A549 (cell line): ENCODE measurements at regions not wholly inside any gene's neighbourhood (a gene's known extent, or its start where the extent isn't known, plus 50 kb on each side); places are given as distances from the start of the nearest gene placed in this dataset.

Experiments used
- ATAC-seq, 2 experiments: fragments of 200-7000 bp in 1 of 2; fragments of >200 bp in 1 of 2; cut with Nextera tagmentation in 1 of 2; cut with Tn5 transposase in 1 of 2; 3 replicates each; pipeline versions ENCODE4 v1.8.0 to v1.9.1; 2018 to 2020; ENCODE audit warnings: mild to moderate bottlenecking in 1 of 2, moderate library complexity in 1 of 2
- CTCF ChIA-PET: fragments of 300-600 bp; sonication (Branson Sonifier 250); formaldehyde crosslinking; extraction: SDS; loops from one replicate; lab custom pipeline; 2021; ENCODE audit warnings: antibody characterized with exemption, inconsistent platforms; lab: Yijun Ruan, JAX
- POLR2A ChIA-PET: fragments of 350-600 bp; formaldehyde crosslinking; extraction: SDS; loops from one replicate; lab custom pipeline; 2021; ENCODE audit warnings: antibody characterized with exemption, inconsistent platforms; lab: Yijun Ruan, JAX
- DNase-seq, 2 experiments: peaks; one replicate each; pipeline versions ENCODE4 v3.0.0 to v3.0.0-alpha.2; 2011 to 2016; ENCODE audit warnings: low read depth in 1 of 2, low spot score in 1 of 2
- FAIRE-seq: peaks from 2 replicates; lab custom pipeline; 2011; peaks lifted over from hg19 to GRCh38; lab: Jason Lieb, UNC
- H3K27ac ChIP-seq, 2 experiments: fragments of >200 bp; sonication (Bioruptor Twin); formaldehyde crosslinking; 3 replicates each; pipeline ENCODE4 v1.5.1; 2016 to 2017
- H3K4me1 ChIP-seq: fragments of >200 bp; sonication (Bioruptor Twin); formaldehyde crosslinking; 3 replicates; pipeline ENCODE4 v1.6.1; 2016
- H3K4me2 ChIP-seq: fragments of >200 bp; sonication (Bioruptor Twin); formaldehyde crosslinking; 3 replicates; pipeline ENCODE4 v1.6.1; 2016
- H3K4me3 ChIP-seq: fragments of >200 bp; sonication (Bioruptor Twin); formaldehyde crosslinking; 3 replicates; pipeline ENCODE4 v1.5.1; 2016
- H3K9me3 ChIP-seq: fragments of >200 bp; sonication (Bioruptor Twin); formaldehyde crosslinking; 3 replicates; pipeline ENCODE4 v1.6.1; 2016
- CBX2 ChIP-seq: fragments of 200-600 bp; sonication (generic); IDR thresholded peaks from 2 replicates; pipeline ENCODE4 v1.6.1; 2016; ENCODE audit warnings: low read depth, mild to moderate bottlenecking, borderline replicate concordance
- CHD2 ChIP-seq: fragments of 150-350 bp; IDR thresholded peaks from 2 replicates; pipeline ENCODE4 v1.6.1; 2014; ENCODE audit warnings: low read length; ENCODE audit not compliant: partially characterized antibody
- EHF ChIP-seq: fragments of 250-450 bp; sonication (Bioruptor Pico); IDR thresholded peaks from 2 replicates; pipeline ENCODE4 v1.5.0; 2020; ENCODE audit warnings: mild to moderate bottlenecking
- ESRRA ChIP-seq: fragments of 150-350 bp; IDR thresholded peaks from 2 replicates; pipeline ENCODE4 v1.6.1; 2014; ENCODE audit warnings: mild to moderate bottlenecking, low read length, borderline replicate concordance
- FOSL2 ChIP-seq, 2 experiments: fragments of 450-650 bp in 1 of 2; fragments of >200 bp in 1 of 2; sonication (Bioruptor Twin) in 1 of 2; formaldehyde crosslinking; IDR thresholded peaks; 2 replicates each; pipeline versions ENCODE4 v1.5.0 to v1.6.1; 2016 to 2020; ENCODE audit warnings: mild to moderate bottlenecking in 1 of 2, moderate library complexity in 1 of 2
- GATA3 ChIP-seq: IDR thresholded peaks from 2 replicates; pipeline ENCODE4 v1.6.1; 2012; ENCODE audit warnings: borderline replicate concordance
- HEYL ChIP-seq: fragments of 250-450 bp; sonication (Bioruptor Pico); IDR thresholded peaks from 2 replicates; pipeline ENCODE4 v1.8.0; 2021; ENCODE audit warnings: mild to moderate bottlenecking, moderate library complexity
- KDM1A ChIP-seq: fragments of 200-600 bp; sonication (generic); IDR thresholded peaks from 2 replicates; pipeline ENCODE4 v1.6.1; 2016; ENCODE audit warnings: low read depth, mild to moderate bottlenecking
- KDM5A ChIP-seq: fragments of 200-600 bp; sonication (generic); IDR thresholded peaks from 2 replicates; pipeline ENCODE4 v1.6.1; 2016; ENCODE audit warnings: antibody characterized with exemption, mild to moderate bottlenecking
- MYC ChIP-seq: IDR thresholded peaks from 2 replicates; pipeline ENCODE4 v1.6.1; 2012; ENCODE audit warnings: mild to moderate bottlenecking, inconsistent platforms, low read length, improper control_type of control experiment, borderline replicate concordance
- NPAS2 ChIP-seq: fragments of 250-450 bp; sonication (Bioruptor Pico); IDR thresholded peaks from 2 replicates; pipeline ENCODE4 v1.8.0; 2022; ENCODE audit warnings: mild to moderate bottlenecking, moderate library complexity, borderline replicate concordance
- NR3C1 ChIP-seq: fragments of >200 bp; sonication (Bioruptor Twin); formaldehyde crosslinking; IDR thresholded peaks from 3 replicates; pipeline ENCODE4 v1.6.1; 2017
- POLR2AphosphoS2 ChIP-seq: conservative IDR thresholded peaks from 2 replicates; pipeline ENCODE4 v1.6.1; 2012; ENCODE audit warnings: low read length, improper control_type of control experiment, inconsistent platforms
- RAD21 ChIP-seq, 2 experiments: fragments of >200 bp in 1 of 2; sonication (Bioruptor Twin) in 1 of 2; formaldehyde crosslinking in 1 of 2; IDR thresholded peaks in 1 of 2; conservative IDR thresholded peaks in 1 of 2; 2 replicates in 1 of 2; 3 replicates in 1 of 2; pipeline ENCODE4 v1.6.1; 2012 to 2018; ENCODE audit warnings: inconsistent platforms in 1 of 2
- REST ChIP-seq: fragments of 200-600 bp; sonication (generic); IDR thresholded peaks from 2 replicates; pipeline ENCODE4 v1.6.1; 2016; ENCODE audit warnings: antibody characterized with exemption, mild to moderate bottlenecking, moderate library complexity
- RNF2 ChIP-seq: fragments of 200-600 bp; sonication (generic); IDR thresholded peaks from 2 replicates; pipeline ENCODE4 v1.6.1; 2016; ENCODE audit warnings: low read depth, mild to moderate bottlenecking, antibody characterized with exemption, moderate library complexity, borderline replicate concordance
- SREBF2 ChIP-seq: fragments of 450-650 bp; IDR thresholded peaks from 2 replicates; pipeline ENCODE4 v1.6.1; 2014; ENCODE audit warnings: mild to moderate bottlenecking, moderate library complexity
- ZC3H11A ChIP-seq: fragments of 450-650 bp; IDR thresholded peaks from 2 replicates; pipeline ENCODE4 v1.6.1; 2014; ENCODE audit warnings: antibody characterized with exemption, mild to moderate bottlenecking
- ZFP36 ChIP-seq: fragments of 450-650 bp; IDR thresholded peaks from 2 replicates; pipeline ENCODE4 v1.6.1; 2014; ENCODE audit warnings: borderline replicate concordance; ENCODE audit not compliant: partially characterized antibody
- ZNF302 ChIP-seq: fragments of 250-450 bp; sonication (Bioruptor Pico); IDR thresholded peaks from 2 replicates; pipeline ENCODE4 v1.9.0; 2021; ENCODE audit warnings: inconsistent platforms, mild to moderate bottlenecking, moderate library complexity
- WGBS: methylation state at CpG from one replicate; pipeline ENCODE4 v1.1.6; 2017; ENCODE audit errors: missing lambda C conversion rate; 5-methylcytosine and 5-hydroxymethylcytosine counted together
- TF ChIP-seq, protein P1 (sequence below): fragments of 150-350 bp; IDR thresholded peaks from 2 replicates; pipeline ENCODE4 v1.6.1; 2014; ENCODE audit warnings: low read depth, mild to moderate bottlenecking, low read length
- TF ChIP-seq, protein P2 (sequence below): fragments of 250-450 bp; sonication (Bioruptor Pico); IDR thresholded peaks from 2 replicates; pipeline ENCODE4 v1.5.0; 2021; ENCODE audit warnings: mild to moderate bottlenecking, moderate library complexity, borderline replicate concordance

DNA sequence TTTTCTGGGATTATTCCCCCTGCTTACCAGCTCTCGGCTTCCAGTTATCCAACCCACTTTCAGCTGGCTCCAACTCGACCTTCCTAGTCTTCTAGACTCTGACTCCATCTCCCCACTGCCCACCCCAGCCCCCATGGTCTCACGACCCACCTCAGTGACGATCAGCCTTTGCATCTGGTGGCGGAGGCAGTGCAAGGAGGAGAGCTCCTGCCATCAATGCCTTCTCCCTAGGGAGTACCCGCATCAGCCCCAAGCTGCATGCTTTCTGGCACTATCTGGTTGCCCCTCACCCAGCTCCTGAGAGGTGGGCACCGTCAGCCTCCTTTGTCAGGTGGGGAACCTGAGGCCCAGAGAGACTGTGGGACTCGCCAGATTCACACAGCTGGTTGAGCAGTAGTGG, 72.6 kb upstream of the RPL38 start:
- DNase-seq (no peak), FAIRE-seq (no peak), ATAC-seq (no peak)
- POLR2A ChIA-PET: no interaction called here
- H3K9me3 ChIP-seq: peaks cover 15% of the 10 kb centered on the region
- no peak overlapping the region for H3K4me3 ChIP-seq
- CTCF ChIA-PET: interaction anchor here (0.8 to 2.5 kb wide), 4 partner anchors 19 to 69 kb away, joined by 4 to 11 read pairs (median 4); no protein-coding TSS in a partner anchor
- WGBS: 19% methylated on average over 4 of the region's 8 CpGs
- no peak for TF ChIP-seq NR3C1
- TF ChIP-seq KDM1A: no peak
- TF ChIP-seq HEYL (CRISPR knock-in tag): no peak
- no peak for TF ChIP-seq ESRRA
- no peak for TF ChIP-seq CHD2
- TF ChIP-seq EHF (CRISPR knock-in tag): no peak
- TF ChIP-seq ZFP36: no peak
- TF ChIP-seq ZNF302 (CRISPR knock-in tag): no peak
- no peak for TF ChIP-seq RNF2
- TF ChIP-seq SREBF2: no peak
- TF ChIP-seq MYC: no peak
- no peak overlapping the region for H3K27ac ChIP-seq
- no peak overlapping the region for H3K4me2 ChIP-seq
- H3K4me1 ChIP-seq: no peaks in the 10 kb centered on the region

DNA sequence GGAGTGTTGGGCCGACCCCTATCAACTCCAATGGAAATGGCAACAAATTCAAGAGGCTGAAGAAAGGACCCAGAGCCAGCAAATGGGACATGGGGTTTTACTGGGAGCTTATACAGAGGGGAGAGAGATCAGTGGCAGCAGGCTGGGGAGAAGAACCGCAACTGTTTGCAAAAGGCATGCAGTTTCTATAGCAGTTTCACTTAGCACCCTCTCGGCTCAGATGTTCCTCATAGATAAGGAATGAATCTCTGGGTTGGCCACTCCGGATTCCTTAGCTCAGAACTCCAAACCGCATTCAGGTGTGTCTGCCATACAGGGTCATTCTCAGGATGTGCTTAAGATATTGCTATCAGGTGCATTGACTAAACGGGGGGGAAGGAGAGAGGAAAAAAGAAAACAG, 71.1 kb upstream of the RPL38 start:
- H3K27ac ChIP-seq: no peak overlapping the region
- POLR2A ChIA-PET: no interaction called here
- H3K4me2 ChIP-seq: no peak overlapping the region
- H3K9me3 ChIP-seq: peaks cover 18% of the 10 kb centered on the region
- TF ChIP-seq ZC3H11A (no peak), GATA3 (no peak), REST (no peak), POLR2AphosphoS2 (no peak), ZNF302 (CRISPR knock-in tag) (no peak), NPAS2 (no peak)
- TF ChIP-seq, protein P1, sequence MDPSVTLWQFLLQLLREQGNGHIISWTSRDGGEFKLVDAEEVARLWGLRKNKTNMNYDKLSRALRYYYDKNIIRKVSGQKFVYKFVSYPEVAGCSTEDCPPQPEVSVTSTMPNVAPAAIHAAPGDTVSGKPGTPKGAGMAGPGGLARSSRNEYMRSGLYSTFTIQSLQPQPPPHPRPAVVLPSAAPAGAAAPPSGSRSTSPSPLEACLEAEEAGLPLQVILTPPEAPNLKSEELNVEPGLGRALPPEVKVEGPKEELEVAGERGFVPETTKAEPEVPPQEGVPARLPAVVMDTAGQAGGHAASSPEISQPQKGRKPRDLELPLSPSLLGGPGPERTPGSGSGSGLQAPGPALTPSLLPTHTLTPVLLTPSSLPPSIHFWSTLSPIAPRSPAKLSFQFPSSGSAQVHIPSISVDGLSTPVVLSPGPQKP: no peak
- WGBS: 7% methylated on average over 6 of the region's 6 CpGs
- ATAC-seq (no peak), DNase-seq (no peak), FAIRE-seq (no peak)
- H3K4me1 ChIP-seq: no peaks in the 10 kb centered on the region
- no peak overlapping the region for H3K4me3 ChIP-seq
- CTCF ChIA-PET: interaction anchor here (1.3 kb wide), 1 partner anchor 67 kb away, joined by 3 read pairs; no protein-coding TSS in a partner anchor

DNA sequence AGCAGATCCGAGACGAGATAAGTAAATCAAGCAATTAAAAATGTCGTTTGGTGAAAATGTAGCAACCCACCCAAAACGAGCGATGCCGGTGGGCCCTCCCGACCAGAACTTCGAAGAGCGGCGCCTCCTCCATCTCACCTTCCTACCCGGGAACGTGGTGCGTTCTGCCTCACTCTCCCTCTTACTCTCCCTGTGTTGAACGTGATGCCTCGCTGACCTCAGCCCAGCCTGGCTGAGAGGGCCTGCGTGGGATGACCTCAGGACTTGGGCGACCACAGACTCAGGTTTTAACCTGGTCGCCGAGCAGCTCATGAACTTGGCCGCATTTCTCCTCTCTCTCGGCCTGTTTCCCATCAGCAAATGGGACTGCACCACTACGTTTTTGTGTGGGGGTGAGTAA, 69.7 kb upstream of the RPL38 start:
- H3K27ac ChIP-seq: no peak overlapping the region
- FAIRE-seq: no peak
- no peak for ATAC-seq
- 45% methylated on average over 22 of the region's 22 CpGs for WGBS
- H3K4me1 ChIP-seq: no peaks in the 10 kb centered on the region
- ChIA-PET POLR2A (no interaction called here), CTCF (no interaction called here)
- no peak overlapping the region for H3K4me2 ChIP-seq
- H3K9me3 ChIP-seq: peaks cover 24% of the 10 kb centered on the region
- no peak for DNase-seq
- no peak overlapping the region for H3K4me3 ChIP-seq
- TF ChIP-seq ESRRA (no peak), RAD21 (conservative IDR thresholded peaks at IDR 0.05 in 1 of 2, IDR thresholded peaks at IDR 0.05 in 1 of 2) (no peak), REST (no peak), CBX2 (no peak), KDM5A (no peak), FOSL2 (IDR thresholded peaks at IDR 0.05) (no peak), FOSL2 (CRISPR knock-in tag; IDR thresholded peaks at IDR 0.05) (no peak)
- TF ChIP-seq, protein P2, sequence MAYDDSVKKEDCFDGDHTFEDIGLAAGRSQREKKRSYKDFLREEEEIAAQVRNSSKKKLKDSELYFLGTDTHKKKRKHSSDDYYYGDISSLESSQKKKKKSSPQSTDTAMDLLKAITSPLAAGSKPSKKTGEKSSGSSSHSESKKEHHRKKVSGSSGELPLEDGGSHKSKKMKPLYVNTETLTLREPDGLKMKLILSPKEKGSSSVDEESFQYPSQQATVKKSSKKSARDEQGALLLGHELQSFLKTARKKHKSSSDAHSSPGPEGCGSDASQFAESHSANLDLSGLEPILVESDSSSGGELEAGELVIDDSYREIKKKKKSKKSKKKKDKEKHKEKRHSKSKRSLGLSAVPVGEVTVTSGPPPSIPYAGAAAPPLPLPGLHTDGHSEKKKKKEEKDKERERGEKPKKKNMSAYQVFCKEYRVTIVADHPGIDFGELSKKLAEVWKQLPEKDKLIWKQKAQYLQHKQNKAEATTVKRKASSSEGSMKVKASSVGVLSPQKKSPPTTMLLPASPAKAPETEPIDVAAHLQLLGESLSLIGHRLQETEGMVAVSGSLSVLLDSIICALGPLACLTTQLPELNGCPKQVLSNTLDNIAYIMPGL (CRISPR knock-in tag): no peak
- TF ChIP-seq, protein P1: no peak
